T-cell (primary cell): ENCODE measurements at regions not wholly inside any gene's neighbourhood (a gene's known extent, or its start where the extent isn't known, plus 50 kb on each side); places are given as distances from the start of the nearest gene placed in this dataset.

Source experiments
- ATAC-seq, 4 experiments: fragments of 200-7000 bp in 3 of 4; fragments of 150-1000 bp in 1 of 4; cut with Tn5 transposase; replicated peaks in 1 of 4; 1 replicate in 3 of 4; 2 replicates in 1 of 4; pipeline ENCODE4 v1.10.0; 2021; ENCODE audit warnings: moderate library complexity in 3 of 4, mild to moderate bottlenecking in 2 of 4, moderate number of reproducible peaks in 1 of 4
- CTCF ChIA-PET, 2 donors: fragments of 300-600 bp; sonication (Branson Sonifier 250); formaldehyde crosslinking; loops; one replicate each; lab custom pipeline; 2022; ENCODE audit warnings: antibody characterized with exemption in 2 of 2; lab: Charles Lee
- POLR2A ChIA-PET, 2 donors: fragments of 300-600 bp; sonication (Branson Sonifier 250); formaldehyde crosslinking; loops; one replicate each; lab custom pipeline; 2022; ENCODE audit warnings: antibody characterized with exemption in 2 of 2; lab: Charles Lee
- DNase-seq, 35 experiments: peaks; one replicate each; pipeline versions ENCODE4 v3.0.0 to v3.0.0-alpha.2; 2013 to 2023
- H3K27ac ChIP-seq: one replicate; pipeline ENCODE4 v1.5.1; 2013; ENCODE audit warnings: low read length
- H3K27me3 ChIP-seq, 2 experiments: replicated peaks in 1 of 2; 1 replicate in 1 of 2; 2 replicates in 1 of 2; pipeline versions ENCODE4 v1.6.1 to v1.7.0; 2013; ENCODE audit warnings: low read length in 1 of 2, mixed read lengths in 1 of 2; ENCODE audit not compliant: control insufficient read depth in 2 of 2, insufficient read depth in 2 of 2; ENCODE audit errors: extremely low read depth in 1 of 2
- H3K36me3 ChIP-seq, 2 donors: 1 replicate in 1 of 2; 2 replicates in 1 of 2; pipeline versions ENCODE4 v1.6.1 to v1.7.0; 2013; ENCODE audit warnings: low read length in 1 of 2; ENCODE audit not compliant: control insufficient read depth in 2 of 2, insufficient read depth in 1 of 2; ENCODE audit errors: extremely low read depth in 1 of 2
- H3K4me1 ChIP-seq, 2 experiments: 1 replicate in 1 of 2; 2 replicates in 1 of 2; pipeline versions ENCODE4 v1.6.1 to v1.7.0; 2013; ENCODE audit warnings: low read length in 2 of 2, mixed read lengths in 1 of 2; ENCODE audit not compliant: insufficient read depth in 2 of 2, control insufficient read depth in 1 of 2; ENCODE audit errors: extremely low read depth in 1 of 2
- H3K4me3 ChIP-seq, 2 donors: 1 replicate in 1 of 2; 2 replicates in 1 of 2; pipeline versions ENCODE4 v1.5.1 to v1.7.0; 2013; ENCODE audit warnings: mild to moderate bottlenecking in 2 of 2, low read length in 1 of 2, moderate library complexity in 1 of 2; ENCODE audit not compliant: control insufficient read depth in 1 of 2; ENCODE audit errors: extremely low read depth in 1 of 2
- H3K9me3 ChIP-seq: 2 replicates; pipeline ENCODE4 v1.7.0; 2013
- H3K27ac Mint-ChIP-seq, 2 donors: one replicate each; pipeline ENCODE4 v1.8.0; 2020 to 2021; ENCODE audit warnings: mild to moderate bottlenecking in 2 of 2, mixed read lengths in 2 of 2
- H3K27me3 Mint-ChIP-seq, 2 donors: one replicate each; pipeline ENCODE4 v1.8.0; 2021 to 2022; ENCODE audit warnings: mixed read lengths in 2 of 2
- H3K36me3 Mint-ChIP-seq: one replicate; pipeline ENCODE4 v1.8.0; 2021; ENCODE audit warnings: mixed read lengths
- H3K4me1 Mint-ChIP-seq, 3 donors: one replicate each; pipeline ENCODE4 v1.8.0; 2020 to 2022; ENCODE audit warnings: mixed read lengths in 3 of 3, mild to moderate bottlenecking in 1 of 3
- H3K4me3 Mint-ChIP-seq, 3 donors: one replicate each; pipeline ENCODE4 v1.8.0; 2020 to 2022; ENCODE audit warnings: mild to moderate bottlenecking in 3 of 3, mixed read lengths in 3 of 3, moderate library complexity in 3 of 3
- H3K9me3 Mint-ChIP-seq, 3 donors: one replicate each; pipeline ENCODE4 v1.8.0; 2020 to 2022; ENCODE audit warnings: mixed read lengths in 3 of 3
- WGBS: methylation state at CpG from one replicate; pipeline ENCODE4 v1.1.5; 2013; ENCODE audit warnings: missing lambda C conversion rate; ENCODE audit not compliant: insufficient coverage; 5-methylcytosine and 5-hydroxymethylcytosine counted together

- CTCF ChIA-PET = interaction anchor here in 1 of 2 donors (0.9 to 1.4 kb wide), 7 partner anchors 16 to 105 kb away, joined by 3 to 6 read pairs (median 4); partner anchors contain the start of gene CHD2
- no peaks in the 10 kb centered on the region for H3K9me3 Mint-ChIP-seq
- 0% methylated on average over 2 of the region's 4 CpGs for WGBS
- H3K4me1 Mint-ChIP-seq = peaks cover 51 to 68% (median 63%) of the 10 kb centered on the region in 3 donors
- H3K27me3 Mint-ChIP-seq = no peaks in the 10 kb centered on the region
- Histone ChIP-seq H3K27me3 (no peaks in the 10 kb centered on the region), H3K36me3 (no peaks in the 10 kb centered on the region), H3K9me3 (no peaks in the 10 kb centered on the region), H3K27ac (peak overlapping the region; percentile 100), H3K4me1 (peaks cover 43 to 60% of the 10 kb centered on the region in 2 experiments), H3K4me3 (peak overlapping the region in 1 of 2 donors; percentile 47)
- POLR2A ChIA-PET = interaction anchor here (0.5 to 1.5 kb wide), 8 partner anchors 14 to 726 kb away, joined by 3 to 15 read pairs (median 3); no protein-coding TSS in a partner anchor
- no peaks in the 10 kb centered on the region for H3K36me3 Mint-ChIP-seq
- H3K27ac Mint-ChIP-seq = peak overlapping the region; percentile 98
- H3K4me3 Mint-ChIP-seq = peak overlapping the region; percentile 54 to 91 (median 59)
- ATAC-seq (peak; percentile 9 to 57 (median 23)), DNase-seq (peak in 4 of 35 experiments; percentile 18 to 83 (median 26))
Observed at GRCh38 chr15:92813485-92813884, 86.6 kb upstream of the CHD2 start.

GRCh38 chr15:92817339-92817886 lies 82.7 kb upstream of the CHD2 start:
- CTCF ChIA-PET = interaction anchor here in 1 of 2 donors (0.6 to 1.3 kb wide), 4 partner anchors 13 to 67 kb away, joined by 3 to 6 read pairs (median 4); no protein-coding TSS in a partner anchor
- DNase-seq (peak in 1 of 35 experiments; percentile 40), ATAC-seq (no peak)
- Histone ChIP-seq H3K27me3 (no peaks in the 10 kb centered on the region), H3K4me1 (peaks cover 45 to 59% of the 10 kb centered on the region in 2 experiments), H3K27ac (peak overlapping the region; percentile 39), H3K4me3 (no peak overlapping the region), H3K36me3 (no peaks in the 10 kb centered on the region), H3K9me3 (no peaks in the 10 kb centered on the region)
- Mint-ChIP-seq H3K9me3 (no peaks in the 10 kb centered on the region), H3K4me1 (peaks cover 60 to 74% (median 65%) of the 10 kb centered on the region in 3 donors), H3K27me3 (no peaks in the 10 kb centered on the region), H3K27ac (peak overlapping the region; percentile 89 to 94), H3K4me3 (peak overlapping the region; percentile 32 to 51 (median 45)), H3K36me3 (no peaks in the 10 kb centered on the region)
- POLR2A ChIA-PET = interaction anchor here (0.5 to 4.4 kb wide), 8 partner anchors 32 to 183 kb away, joined by 3 to 47 read pairs (median 4); no protein-coding TSS in a partner anchor
- 24% methylated on average over 3 of the region's 7 CpGs for WGBS

- Histone ChIP-seq H3K27ac (peak overlapping the region; percentile 93), H3K27me3 (no peaks in the 10 kb centered on the region), H3K4me1 (peaks cover 47 to 58% of the 10 kb centered on the region in 2 experiments), H3K4me3 (peak overlapping the region in 1 of 2 donors; percentile 16), H3K36me3 (no peaks in the 10 kb centered on the region), H3K9me3 (no peaks in the 10 kb centered on the region)
- no peaks in the 10 kb centered on the region for H3K9me3 Mint-ChIP-seq
- WGBS = 49% methylated on average over 9 of the region's 16 CpGs
- H3K27me3 Mint-ChIP-seq = no peaks in the 10 kb centered on the region
- peak overlapping the region; percentile 89 to 94 for H3K27ac Mint-ChIP-seq
- ATAC-seq = no peak
- ChIA-PET POLR2A (interaction anchor here (0.6 to 4.4 kb wide), 11 partner anchors 9 to 83 kb away, joined by 3 to 47 read pairs (median 6); no protein-coding TSS in a partner anchor), CTCF (interaction anchor here in 1 of 2 donors (3.3 kb wide), 1 partner anchor 9 kb away, joined by 16 read pairs; no protein-coding TSS in a partner anchor)
- no peak for DNase-seq
- peak overlapping the region; percentile 86 to 91 (median 88) for H3K4me3 Mint-ChIP-seq
- H3K36me3 Mint-ChIP-seq = no peaks in the 10 kb centered on the region
- H3K4me1 Mint-ChIP-seq = peaks cover 63 to 73% (median 66%) of the 10 kb centered on the region in 3 donors
Observed at GRCh38 chr15:92818651-92819277, 81.4 kb upstream of the CHD2 start.

- Mint-ChIP-seq H3K36me3 (no peaks in the 10 kb centered on the region), H3K9me3 (no peaks in the 10 kb centered on the region), H3K4me3 (peak overlapping the region; percentile 86 to 91 (median 88)), H3K4me1 (peaks cover 55 to 69% (median 59%) of the 10 kb centered on the region in 3 donors), H3K27me3 (no peaks in the 10 kb centered on the region), H3K27ac (peak overlapping the region; percentile 89 to 94)
- H3K9me3 ChIP-seq = no peaks in the 10 kb centered on the region
- DNase-seq = no peak
- H3K36me3 ChIP-seq = no peaks in the 10 kb centered on the region
- no peaks in the 10 kb centered on the region for H3K27me3 ChIP-seq
- CTCF ChIA-PET = interaction anchor here in 1 of 2 donors (0.6 to 3.3 kb wide), 8 partner anchors 10 to 99 kb away, joined by 3 to 16 read pairs (median 6); partner anchors contain the start of gene CHD2
- WGBS = 82% methylated on average over 2 of the region's 16 CpGs
- peak; percentile 3 to 15 (median 11) for ATAC-seq
- POLR2A ChIA-PET = interaction anchor here (0.5 to 4.4 kb wide), 21 partner anchors 8 to 97 kb away, joined by 3 to 47 read pairs (median 4); no protein-coding TSS in a partner anchor
- H3K4me3 ChIP-seq = peak overlapping the region; percentile 49 to 67
- peak overlapping the region; percentile 93 for H3K27ac ChIP-seq
- H3K4me1 ChIP-seq = peaks cover 41 to 51% of the 10 kb centered on the region in 2 experiments
Observed at GRCh38 chr15:92819278-92820235, 80.6 kb upstream of the CHD2 start.

- DNase-seq (peak; percentile 64 to 93 (median 78)), ATAC-seq (peak; percentile 84 to 92 (median 89))
- Histone ChIP-seq H3K4me3 (peak overlapping the region; percentile 49 to 67), H3K27ac (peak overlapping the region; percentile 93), H3K4me1 (peaks cover 41 to 44% of the 10 kb centered on the region in 2 experiments), H3K9me3 (no peaks in the 10 kb centered on the region), H3K36me3 (no peaks in the 10 kb centered on the region), H3K27me3 (no peaks in the 10 kb centered on the region)
- Mint-ChIP-seq H3K4me1 (peaks cover 59 to 67% (median 61%) of the 10 kb centered on the region in 3 donors), H3K4me3 (peak overlapping the region; percentile 86 to 91 (median 88)), H3K36me3 (no peaks in the 10 kb centered on the region), H3K27ac (peak overlapping the region; percentile 89 to 94), H3K9me3 (no peaks in the 10 kb centered on the region), H3K27me3 (no peaks in the 10 kb centered on the region)
- CTCF ChIA-PET = interaction anchor here (0.6 to 3.3 kb wide), 9 partner anchors 11 to 98 kb away, joined by 3 to 16 read pairs (median 5); partner anchors contain the start of gene CHD2 (in 1 of the 2)
- WGBS = 10% methylated on average over 29 of the region's 36 CpGs
- POLR2A ChIA-PET = interaction anchor here (0.5 to 4.4 kb wide), 20 partner anchors 9 to 193 kb away, joined by 3 to 47 read pairs (median 4); no protein-coding TSS in a partner anchor
Observed at GRCh38 chr15:92820236-92821021, 79.7 kb upstream of the CHD2 start.
